ENCODE measurements at regions not wholly inside any gene's neighbourhood (a gene's known extent, or its start where the extent isn't known, plus 50 kb on each side); places are given as distances from the start of the nearest gene placed in this dataset.

DNA sequence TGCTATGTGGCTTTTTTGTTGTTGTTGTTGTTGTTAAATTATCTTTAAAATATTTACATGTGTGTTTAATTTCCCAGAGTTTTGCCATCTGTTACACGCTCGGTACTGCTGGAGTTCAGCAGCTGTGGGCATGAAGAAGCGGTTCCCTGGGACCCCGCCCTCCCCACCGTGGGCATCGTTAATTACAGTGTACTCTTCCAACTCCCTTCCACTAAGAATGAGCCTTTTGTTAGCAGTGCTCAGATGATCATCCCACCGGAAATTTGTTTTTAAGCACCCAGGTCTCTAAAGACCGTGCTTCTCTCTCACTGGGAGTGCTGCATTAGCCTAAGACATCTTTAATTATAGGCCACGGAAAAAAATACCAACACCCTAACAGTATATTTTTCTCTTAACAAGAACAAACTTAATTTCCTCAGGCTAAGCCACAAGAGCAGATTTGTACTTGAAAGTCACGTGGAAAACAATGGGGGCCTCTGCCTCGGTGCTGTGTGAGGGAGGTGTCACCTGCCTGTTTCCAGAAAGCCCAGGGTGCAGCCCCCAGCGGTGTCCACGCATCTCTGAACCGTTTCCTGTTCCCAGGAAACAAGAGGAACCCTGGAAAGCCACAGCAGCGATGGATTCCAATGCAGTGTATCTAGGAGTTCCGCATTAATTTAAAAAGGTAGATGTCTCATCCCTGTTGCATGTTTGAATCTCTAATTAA is 113.3 kb upstream of the FRMD1 start:
- no peak overlapping the region for H3K4me3 ChIP-seq (ENCODE audit: low read depth, low read length)
- DNase-seq (ENCODE audit: low read depth) (no peak), FAIRE-seq (no peak)
- TF ChIP-seq, protein P1, sequence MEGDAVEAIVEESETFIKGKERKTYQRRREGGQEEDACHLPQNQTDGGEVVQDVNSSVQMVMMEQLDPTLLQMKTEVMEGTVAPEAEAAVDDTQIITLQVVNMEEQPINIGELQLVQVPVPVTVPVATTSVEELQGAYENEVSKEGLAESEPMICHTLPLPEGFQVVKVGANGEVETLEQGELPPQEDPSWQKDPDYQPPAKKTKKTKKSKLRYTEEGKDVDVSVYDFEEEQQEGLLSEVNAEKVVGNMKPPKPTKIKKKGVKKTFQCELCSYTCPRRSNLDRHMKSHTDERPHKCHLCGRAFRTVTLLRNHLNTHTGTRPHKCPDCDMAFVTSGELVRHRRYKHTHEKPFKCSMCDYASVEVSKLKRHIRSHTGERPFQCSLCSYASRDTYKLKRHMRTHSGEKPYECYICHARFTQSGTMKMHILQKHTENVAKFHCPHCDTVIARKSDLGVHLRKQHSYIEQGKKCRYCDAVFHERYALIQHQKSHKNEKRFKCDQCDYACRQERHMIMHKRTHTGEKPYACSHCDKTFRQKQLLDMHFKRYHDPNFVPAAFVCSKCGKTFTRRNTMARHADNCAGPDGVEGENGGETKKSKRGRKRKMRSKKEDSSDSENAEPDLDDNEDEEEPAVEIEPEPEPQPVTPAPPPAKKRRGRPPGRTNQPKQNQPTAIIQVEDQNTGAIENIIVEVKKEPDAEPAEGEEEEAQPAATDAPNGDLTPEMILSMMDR (IDR thresholded peaks at IDR 0.05; ENCODE audit: insufficient read depth, low read length, severe bottlenecking) = no peak
- H3K36me3 ChIP-seq (ENCODE audit: control insufficient read depth, insufficient read depth, low read length) = no peaks in the 10 kb centered on the region
- H3K27me3 ChIP-seq (ENCODE audit: control insufficient read depth, insufficient read depth, low read length) = no peaks in the 10 kb centered on the region

DNA sequence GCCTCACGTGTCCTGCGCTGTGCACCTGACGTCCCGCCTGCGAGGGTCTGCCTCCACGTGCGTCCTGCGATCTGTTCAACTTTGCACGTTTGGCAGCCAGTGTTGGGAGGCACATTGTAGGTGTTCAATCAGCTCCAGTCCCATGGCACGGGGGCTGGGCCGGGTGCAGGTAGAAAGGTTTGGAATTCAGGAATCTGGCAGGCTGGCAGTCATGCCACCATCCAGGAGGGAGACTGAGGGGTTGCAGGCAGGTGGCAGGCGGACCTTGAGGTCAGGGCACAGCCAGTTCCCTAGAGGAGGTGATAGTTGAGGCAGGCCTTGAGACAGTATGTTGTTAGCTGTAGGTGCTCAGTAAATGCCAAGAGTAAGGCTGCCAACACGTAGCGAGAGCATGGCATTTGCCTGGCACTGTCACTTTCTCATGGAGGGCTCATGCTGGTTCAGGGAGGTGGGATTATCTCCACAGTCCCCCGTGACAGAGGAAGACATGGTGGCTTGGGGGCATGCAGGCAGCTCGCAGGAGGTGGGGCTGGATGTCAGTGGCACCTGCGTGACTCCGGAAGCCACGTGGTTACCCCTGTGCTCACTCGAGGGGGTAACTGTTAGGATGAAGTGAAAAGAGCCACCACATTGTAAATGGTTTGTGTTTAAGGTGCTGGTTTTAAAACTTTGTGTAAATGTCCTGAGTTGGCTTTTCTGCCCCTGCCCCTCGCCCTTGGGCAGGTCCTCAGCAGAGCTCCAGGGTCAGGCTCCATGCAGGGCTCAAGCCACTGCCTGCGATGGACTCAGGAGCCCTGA is 111.8 kb upstream of the FRMD1 start:
- no peaks in the 10 kb centered on the region for H3K27me3 ChIP-seq (ENCODE audit: control insufficient read depth, insufficient read depth, low read length)
- TF ChIP-seq, protein P1 (IDR thresholded peaks at IDR 0.05; ENCODE audit: insufficient read depth, low read length, severe bottlenecking) = no peak

DNA sequence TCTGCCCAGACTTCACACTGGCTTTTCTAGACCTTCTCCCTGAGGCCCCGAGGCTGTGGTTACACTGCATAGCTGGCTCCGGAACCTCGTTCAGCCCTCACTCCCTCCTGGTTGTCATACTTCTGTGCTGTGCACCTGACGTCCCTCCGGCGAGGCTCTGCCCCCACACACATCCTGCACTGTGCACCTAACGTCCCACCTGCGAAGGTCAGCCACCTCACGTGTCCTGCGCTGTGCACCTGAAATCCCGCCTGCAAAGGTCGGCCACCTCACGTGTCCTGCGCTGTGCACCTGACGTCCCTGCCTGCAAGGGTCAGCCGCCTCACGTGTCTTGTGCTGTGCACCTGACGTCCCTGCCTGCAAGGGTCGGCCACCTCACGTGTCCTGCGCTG is 111.0 kb upstream of the FRMD1 start:
- DNase-seq (ENCODE audit: low read depth) (no peak), FAIRE-seq (no peak)
- Histone ChIP-seq H3K36me3 (ENCODE audit: control insufficient read depth, insufficient read depth, low read length) (no peaks in the 10 kb centered on the region), H3K4me3 (ENCODE audit: low read depth, low read length) (no peak overlapping the region), H3K27me3 (ENCODE audit: control insufficient read depth, insufficient read depth, low read length) (no peaks in the 10 kb centered on the region)
- TF ChIP-seq, protein P1 (IDR thresholded peaks at IDR 0.05; ENCODE audit: insufficient read depth, low read length, severe bottlenecking) = no peak

More for the DNA sequence above, 111.8 kb upstream of the FRMD1 start:
- Histone ChIP-seq H3K36me3 (ENCODE audit: control insufficient read depth, insufficient read depth, low read length) (no peaks in the 10 kb centered on the region), H3K4me3 (ENCODE audit: low read depth, low read length) (no peak overlapping the region)
- FAIRE-seq = peak; percentile 7
- DNase-seq (ENCODE audit: low read depth) = no peak

DNA sequence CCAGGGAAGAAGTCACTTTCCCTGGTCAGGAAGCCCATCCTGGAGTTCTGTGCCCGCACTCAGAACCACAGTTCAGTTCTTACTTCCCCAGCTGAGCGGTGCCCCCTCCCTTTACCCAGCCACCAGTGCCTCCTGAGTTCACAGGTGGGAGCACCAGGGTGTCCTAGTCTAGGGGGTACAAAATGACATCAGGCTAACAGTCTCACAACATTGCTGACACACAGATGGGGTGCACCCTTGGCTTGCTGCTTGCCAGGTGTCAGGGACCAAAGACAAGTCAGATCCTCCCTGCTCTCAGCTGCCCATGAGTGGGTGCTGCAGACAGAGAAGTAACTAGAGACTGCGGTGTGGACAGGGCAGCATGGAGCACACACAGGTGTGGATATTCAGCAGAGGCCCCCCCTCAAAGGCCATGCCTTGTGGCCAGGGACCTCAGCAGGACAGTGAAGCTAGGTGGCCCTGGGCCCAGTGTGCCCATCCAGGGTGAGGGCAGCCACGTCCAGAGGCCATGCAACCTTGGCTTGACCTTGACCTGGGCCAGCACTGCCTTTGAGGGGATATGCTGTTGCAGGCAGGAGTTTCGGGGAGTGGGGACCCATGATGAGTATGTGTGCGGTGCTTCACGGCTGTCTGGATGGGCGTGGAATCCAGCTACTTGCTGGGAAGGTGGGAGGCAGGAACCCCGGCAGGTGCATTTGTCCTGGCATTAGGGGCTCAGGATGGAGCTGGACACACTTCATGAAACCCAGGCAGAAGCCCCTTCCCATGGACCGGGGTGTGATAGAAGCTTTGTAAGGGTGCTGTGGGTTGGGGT is 110.4 kb upstream of the FRMD1 start:
- no peak for DNase-seq (ENCODE audit: low read depth)
- Histone ChIP-seq H3K27me3 (ENCODE audit: control insufficient read depth, insufficient read depth, low read length) (no peaks in the 10 kb centered on the region), H3K4me3 (ENCODE audit: low read depth, low read length) (no peak overlapping the region), H3K36me3 (ENCODE audit: control insufficient read depth, insufficient read depth, low read length) (no peaks in the 10 kb centered on the region)
- no peak for FAIRE-seq
- TF ChIP-seq, protein P1 (IDR thresholded peaks at IDR 0.05; ENCODE audit: insufficient read depth, low read length, severe bottlenecking) = no peak

DNA sequence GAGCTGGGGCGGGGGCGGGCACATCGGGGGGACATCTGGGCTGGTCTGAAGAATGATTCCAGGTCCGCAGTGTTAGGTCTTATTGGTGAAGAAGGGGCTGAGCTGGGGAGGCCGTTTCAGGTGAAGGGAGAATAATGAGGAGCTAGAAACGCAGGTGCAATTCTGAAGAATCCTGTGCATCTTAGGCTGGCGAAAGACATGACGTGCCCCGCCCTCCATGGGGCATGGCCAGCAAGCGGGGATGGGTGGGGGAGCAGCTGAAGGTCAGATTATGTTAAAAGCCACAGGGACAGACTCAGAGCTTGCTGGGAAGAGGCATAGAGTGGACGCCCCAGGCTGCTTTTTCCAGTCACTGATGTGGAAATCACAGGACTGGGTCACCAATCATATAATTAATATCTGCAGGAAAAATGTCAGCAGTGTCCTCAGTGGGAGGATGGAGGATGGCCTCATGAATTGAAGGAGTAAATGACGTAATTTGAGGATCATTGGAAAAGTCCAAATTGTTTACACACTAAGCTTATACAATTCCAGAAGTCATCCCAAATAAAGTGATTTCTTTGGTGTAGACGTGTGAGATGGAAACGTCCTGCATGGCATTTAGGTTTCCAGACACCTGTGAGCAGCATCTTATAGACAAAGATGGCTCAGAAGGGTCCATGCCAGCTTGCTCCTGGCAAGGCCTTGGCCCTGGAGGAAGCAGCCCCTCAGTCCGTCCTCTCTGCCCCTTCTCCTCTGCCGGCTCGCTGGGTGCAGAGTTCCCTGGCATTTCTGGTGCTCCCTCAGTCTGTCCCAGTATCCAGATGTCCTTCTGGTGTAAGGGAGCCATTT is 109.6 kb upstream of the FRMD1 start:
- no peak overlapping the region for H3K4me3 ChIP-seq (ENCODE audit: low read depth, low read length)
- no peaks in the 10 kb centered on the region for H3K27me3 ChIP-seq (ENCODE audit: control insufficient read depth, insufficient read depth, low read length)
- H3K36me3 ChIP-seq (ENCODE audit: control insufficient read depth, insufficient read depth, low read length) = no peaks in the 10 kb centered on the region
- TF ChIP-seq, protein P1 (IDR thresholded peaks at IDR 0.05; ENCODE audit: insufficient read depth, low read length, severe bottlenecking) = no peak
- DNase-seq (ENCODE audit: low read depth) = no peak
- FAIRE-seq = no peak
